Fibroblast of lung (primary cell): ENCODE measurements at regions not wholly inside any gene's neighbourhood (a gene's known extent, or its start where the extent isn't known, plus 50 kb on each side); places are given as distances from the start of the nearest gene placed in this dataset.

Source experiments
- DNase-seq, 2 donors: peaks; one replicate each; pipeline versions ENCODE4 v3.0.0 to v3.0.0-alpha.2; 2010; ENCODE audit warnings: low read depth in 2 of 2
- H2AFZ ChIP-seq: 2 replicates; pipeline ENCODE4 v1.5.1; 2012; ENCODE audit warnings: low read length, control low read depth, inconsistent platforms
- H3K27ac ChIP-seq: 2 replicates; pipeline ENCODE4 v1.5.1; 2011; ENCODE audit warnings: low read length, control low read depth; ENCODE audit not compliant: insufficient read depth
- H3K27me3 ChIP-seq: 2 replicates; pipeline ENCODE4 v1.5.1; 2011; ENCODE audit warnings: mild to moderate bottlenecking, low read length; ENCODE audit not compliant: control insufficient read depth, insufficient read depth
- H3K36me3 ChIP-seq: 2 replicates; pipeline ENCODE4 v1.5.1; 2011; ENCODE audit warnings: low read length; ENCODE audit not compliant: control insufficient read depth, insufficient read depth
- H3K4me1 ChIP-seq: 2 replicates; pipeline ENCODE4 v1.5.1; 2011; ENCODE audit warnings: low read length; ENCODE audit not compliant: control insufficient read depth, insufficient read depth; ENCODE audit errors: extremely low read depth
- H3K4me2 ChIP-seq: 2 replicates; pipeline ENCODE4 v1.5.1; 2011; ENCODE audit warnings: low read length, control low read depth; ENCODE audit not compliant: insufficient read depth; ENCODE audit errors: extremely low read depth
- H3K4me3 ChIP-seq, 4 experiments: fragments of 200-600 bp in 1 of 4; sonication (generic) in 1 of 4; replicated peaks in 1 of 4; 2 replicates each; pipeline ENCODE4 v1.5.1; 2011 to 2016; ENCODE audit warnings: low read length in 4 of 4, low read depth in 3 of 4, mild to moderate bottlenecking in 3 of 4, control low read depth in 2 of 4, inconsistent platforms in 1 of 4, mixed read lengths in 1 of 4; ENCODE audit not compliant: insufficient read depth in 1 of 4; ENCODE audit errors: control extremely low read depth in 1 of 4
- H3K79me2 ChIP-seq: 2 replicates; pipeline ENCODE4 v1.5.1; 2012; ENCODE audit warnings: mild to moderate bottlenecking, low read length, inconsistent platforms; ENCODE audit not compliant: control insufficient read depth, insufficient read depth
- H3K9ac ChIP-seq: 2 replicates; pipeline ENCODE4 v1.5.1; 2011; ENCODE audit warnings: mild to moderate bottlenecking, low read length, control low read depth; ENCODE audit not compliant: insufficient read depth
- H3K9me3 ChIP-seq: 2 replicates; pipeline ENCODE4 v1.5.1; 2012; ENCODE audit warnings: low read depth, low read length; ENCODE audit not compliant: control insufficient read depth, insufficient read depth
- H4K20me1 ChIP-seq: 2 replicates; pipeline ENCODE4 v1.5.1; 2011; ENCODE audit warnings: low read length; ENCODE audit not compliant: control insufficient read depth, insufficient read depth; ENCODE audit errors: extremely low read depth
- EZH2 ChIP-seq: IDR thresholded peaks from 2 replicates; pipeline ENCODE4 v1.5.1; 2012; ENCODE audit warnings: low read length, control low read depth, mild to moderate bottlenecking; ENCODE audit errors: missing control alignments
- TF ChIP-seq, protein P1 (sequence below), 2 donors: IDR thresholded peaks in 1 of 2; conservative IDR thresholded peaks in 1 of 2; 1 replicate in 1 of 2; 2 replicates in 1 of 2; pipeline ENCODE4 v1.5.1; 2011 to 2012; ENCODE audit warnings: low read length in 2 of 2, control low read depth in 1 of 2, inconsistent platforms in 1 of 2, low read depth in 1 of 2, mild to moderate bottlenecking in 1 of 2

DNA sequence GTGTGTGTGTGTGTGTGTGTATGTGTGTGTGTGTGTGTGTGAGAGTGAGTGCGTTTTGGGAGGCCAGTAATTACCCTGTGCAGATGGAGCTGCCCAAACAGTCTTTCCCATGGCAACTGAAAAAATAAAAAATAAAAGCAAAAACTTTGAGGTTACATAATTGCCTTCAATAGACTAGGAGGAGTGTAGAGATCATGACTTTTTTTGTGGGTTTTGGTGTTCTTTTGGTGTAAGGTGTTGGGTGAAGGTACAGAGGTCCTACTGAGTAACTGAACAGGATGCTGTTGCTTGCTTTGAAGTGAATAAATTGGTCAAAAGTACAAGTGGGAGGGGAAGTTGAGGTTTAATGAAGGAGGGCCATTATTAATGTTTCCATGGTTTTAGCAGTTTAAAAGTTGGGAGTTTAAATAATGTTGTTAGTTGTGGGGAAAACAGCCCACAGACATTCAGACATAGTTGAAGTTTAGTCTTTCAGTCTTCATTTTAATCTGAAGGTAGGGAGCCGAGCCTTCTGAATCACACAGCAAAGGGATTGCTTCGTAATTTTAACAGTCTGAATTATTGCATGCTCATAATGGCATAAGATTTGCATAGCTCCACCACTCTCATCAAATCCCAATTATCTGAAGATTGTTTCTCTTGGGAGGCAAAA lies 251.4 kb downstream of the PRL start:
- Histone ChIP-seq H3K27me3 (no peaks in the 10 kb centered on the region), H3K4me3 (no peak overlapping the region), H3K4me2 (no peak overlapping the region), H3K4me1 (no peaks in the 10 kb centered on the region), H3K27ac (no peak overlapping the region), H4K20me1 (no peaks in the 10 kb centered on the region), H3K9me3 (no peaks in the 10 kb centered on the region), H3K36me3 (no peaks in the 10 kb centered on the region), H3K9ac (no peak overlapping the region), H2AFZ (no peak overlapping the region), H3K79me2 (no peaks in the 10 kb centered on the region)
- TF ChIP-seq EZH2 = no peak
- TF ChIP-seq, protein P1, sequence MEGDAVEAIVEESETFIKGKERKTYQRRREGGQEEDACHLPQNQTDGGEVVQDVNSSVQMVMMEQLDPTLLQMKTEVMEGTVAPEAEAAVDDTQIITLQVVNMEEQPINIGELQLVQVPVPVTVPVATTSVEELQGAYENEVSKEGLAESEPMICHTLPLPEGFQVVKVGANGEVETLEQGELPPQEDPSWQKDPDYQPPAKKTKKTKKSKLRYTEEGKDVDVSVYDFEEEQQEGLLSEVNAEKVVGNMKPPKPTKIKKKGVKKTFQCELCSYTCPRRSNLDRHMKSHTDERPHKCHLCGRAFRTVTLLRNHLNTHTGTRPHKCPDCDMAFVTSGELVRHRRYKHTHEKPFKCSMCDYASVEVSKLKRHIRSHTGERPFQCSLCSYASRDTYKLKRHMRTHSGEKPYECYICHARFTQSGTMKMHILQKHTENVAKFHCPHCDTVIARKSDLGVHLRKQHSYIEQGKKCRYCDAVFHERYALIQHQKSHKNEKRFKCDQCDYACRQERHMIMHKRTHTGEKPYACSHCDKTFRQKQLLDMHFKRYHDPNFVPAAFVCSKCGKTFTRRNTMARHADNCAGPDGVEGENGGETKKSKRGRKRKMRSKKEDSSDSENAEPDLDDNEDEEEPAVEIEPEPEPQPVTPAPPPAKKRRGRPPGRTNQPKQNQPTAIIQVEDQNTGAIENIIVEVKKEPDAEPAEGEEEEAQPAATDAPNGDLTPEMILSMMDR (conservative IDR thresholded peaks at IDR 0.05 in 1 of 2, IDR thresholded peaks at IDR 0.05 in 1 of 2; ENCODE audit: low read depth in 1 of 2, low read length in 2 of 2) = no peak
- DNase-seq = no peak

DNA sequence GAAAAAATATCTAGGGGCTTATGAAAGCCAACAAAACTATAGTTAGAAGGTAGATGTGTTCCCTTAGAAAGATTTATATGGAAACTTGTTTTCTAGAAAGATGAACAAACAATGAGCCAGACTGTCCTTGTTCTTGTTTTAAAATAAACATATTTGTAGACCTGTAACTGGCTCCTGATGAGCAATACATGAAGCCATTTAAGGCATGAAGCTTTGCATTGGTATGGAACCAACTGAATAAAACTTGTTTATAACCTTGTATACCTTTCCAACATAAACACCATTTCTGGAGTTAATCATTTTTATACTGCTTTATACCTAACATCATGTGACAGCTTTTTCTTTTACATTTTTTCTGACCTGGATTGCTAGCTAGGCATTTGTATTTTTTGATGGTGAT lies 247.8 kb downstream of the PRL start:
- no peak for TF ChIP-seq EZH2
- TF ChIP-seq, protein P1 (conservative IDR thresholded peaks at IDR 0.05 in 1 of 2, IDR thresholded peaks at IDR 0.05 in 1 of 2; ENCODE audit: low read depth in 1 of 2, low read length in 2 of 2) = no peak
- no peaks in the 10 kb centered on the region for H3K9me3 ChIP-seq
- H3K4me1 ChIP-seq = no peaks in the 10 kb centered on the region
- H3K4me2 ChIP-seq = no peak overlapping the region
- no peak overlapping the region for H3K9ac ChIP-seq
- H3K27ac ChIP-seq = no peak overlapping the region
- no peaks in the 10 kb centered on the region for H3K36me3 ChIP-seq
- no peaks in the 10 kb centered on the region for H3K79me2 ChIP-seq
- H3K4me3 ChIP-seq = no peak overlapping the region
- no peaks in the 10 kb centered on the region for H4K20me1 ChIP-seq
- peak in 1 of 2 donors; percentile 49 for DNase-seq
- no peaks in the 10 kb centered on the region for H3K27me3 ChIP-seq
- H2AFZ ChIP-seq = no peak overlapping the region

DNA sequence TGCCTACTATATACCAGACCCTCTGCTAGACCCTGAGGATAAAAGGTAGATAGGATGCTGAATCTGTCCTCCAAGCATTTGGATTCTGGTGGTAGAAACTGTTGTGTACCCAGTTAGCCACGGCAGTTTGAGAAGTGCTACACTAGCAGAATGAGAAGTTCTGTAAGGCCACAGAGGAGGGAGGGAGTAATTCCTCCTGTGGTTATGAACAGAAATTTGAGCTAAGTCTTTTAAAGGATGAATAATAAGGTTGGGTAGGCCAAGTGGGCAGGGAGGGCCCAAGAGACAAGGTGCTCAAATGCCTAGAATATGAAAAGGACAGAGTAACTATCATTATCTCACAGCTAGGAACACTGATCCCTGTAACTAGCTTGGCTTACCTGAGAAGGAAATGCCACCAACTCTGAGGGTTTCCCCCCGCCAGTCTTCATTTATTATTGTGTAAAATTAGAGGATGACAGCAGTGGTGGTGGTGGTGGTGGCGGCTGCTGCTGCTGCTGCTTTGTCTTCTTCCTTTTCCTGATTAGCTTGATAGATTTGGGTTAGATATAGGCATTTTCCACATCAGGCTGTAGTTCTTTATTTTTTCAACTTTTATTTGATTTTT lies 243.3 kb downstream of the PRL start:
- no peak overlapping the region for H3K4me3 ChIP-seq
- no peak overlapping the region for H3K27ac ChIP-seq
- DNase-seq = peak in 1 of 2 donors; percentile 58
- H3K9me3 ChIP-seq = no peaks in the 10 kb centered on the region
- H3K36me3 ChIP-seq = no peaks in the 10 kb centered on the region
- no peak overlapping the region for H3K9ac ChIP-seq
- no peaks in the 10 kb centered on the region for H3K27me3 ChIP-seq
- H4K20me1 ChIP-seq = no peaks in the 10 kb centered on the region
- H2AFZ ChIP-seq = no peak overlapping the region
- no peaks in the 10 kb centered on the region for H3K4me1 ChIP-seq
- TF ChIP-seq EZH2 = no peak
- TF ChIP-seq, protein P1 (conservative IDR thresholded peaks at IDR 0.05 in 1 of 2, IDR thresholded peaks at IDR 0.05 in 1 of 2; ENCODE audit: low read depth in 1 of 2, low read length in 2 of 2) = no peak
- no peaks in the 10 kb centered on the region for H3K79me2 ChIP-seq
- H3K4me2 ChIP-seq = no peak overlapping the region
